SK-N-SH (cell line): ENCODE measurements at regions not wholly inside any gene's neighbourhood (a gene's known extent, or its start where the extent isn't known, plus 50 kb on each side); places are given as distances from the start of the nearest gene placed in this dataset.
A peak's percentile ranks its signal among the peaks of the same experiment; 100 is the strongest.

Source experiments
- CTCF ChIA-PET: fragments of 300-600, 350-600 bp; formaldehyde crosslinking; extraction: SDS; loops from one replicate; lab custom pipeline; 2021; lab: Yijun Ruan, JAX
- POLR2A ChIA-PET: fragments of 350-600 bp; sonication (Branson Sonifier 250); formaldehyde crosslinking; extraction: SDS; loops from one replicate; lab custom pipeline; 2020; ENCODE audit warnings: antibody characterized with exemption, inconsistent platforms; lab: Yijun Ruan, JAX
- DNase-seq: peaks from one replicate; pipeline ENCODE4 v3.0.0; 2012
- H2AFZ ChIP-seq: fragments of 200-600 bp; sonication (generic); 2 replicates; pipeline ENCODE4 v1.8.1; 2016; ENCODE audit warnings: antibody characterized with exemption, mild to moderate bottlenecking, low read depth
- H3F3A ChIP-seq: fragments of 200-600 bp; sonication (generic); replicated peaks from 2 replicates; pipeline ENCODE3; 2016; ENCODE audit warnings: antibody characterized with exemption, mild to moderate bottlenecking; ENCODE audit not compliant: insufficient read depth
- H3K27ac ChIP-seq, 2 experiments: fragments of 200-500 bp in 1 of 2; fragments of 200-600 bp in 1 of 2; sonication (Bioruptor generic) in 1 of 2; sonication (generic), shearing (Covaris generic) in 1 of 2; 2 replicates each; pipeline versions ENCODE4 v1.5.1 to v1.6.1; 2014 to 2016; ENCODE audit warnings: low read depth in 2 of 2, inconsistent platforms in 1 of 2, low read length in 1 of 2, mild to moderate bottlenecking in 1 of 2, mixed read lengths in 1 of 2
- H3K27me3 ChIP-seq: fragments of 200-600 bp; sonication (generic), shearing (Covaris generic); 2 replicates; pipeline ENCODE4 v1.6.1; 2016; ENCODE audit warnings: mixed run types; ENCODE audit not compliant: insufficient read depth
- H3K36me3 ChIP-seq, 2 experiments: fragments of 200-500 bp in 1 of 2; fragments of 200-600 bp in 1 of 2; sonication (Bioruptor generic) in 1 of 2; sonication (generic) in 1 of 2; replicated peaks in 1 of 2; 2 replicates each; pipeline versions ENCODE3 to v1.5.1; 2014 to 2016; ENCODE audit warnings: low read length in 1 of 2, mild to moderate bottlenecking in 1 of 2; ENCODE audit not compliant: insufficient read depth in 2 of 2, control insufficient read depth in 1 of 2
- H3K4me1 ChIP-seq, 2 experiments: fragments of 200-500 bp in 1 of 2; fragments of 200-600 bp in 1 of 2; sonication (Bioruptor generic) in 1 of 2; sonication (generic), shearing (Covaris generic) in 1 of 2; 2 replicates each; pipeline versions ENCODE4 v1.5.1 to v1.6.1; 2014 to 2016; ENCODE audit warnings: low read depth in 1 of 2, low read length in 1 of 2, mixed run types in 1 of 2; ENCODE audit not compliant: insufficient read depth in 2 of 2, control insufficient read depth in 1 of 2
- H3K4me2 ChIP-seq: fragments of 200-600 bp; sonication (generic), shearing (Covaris generic); 2 replicates; pipeline ENCODE4 v1.6.1; 2017; ENCODE audit warnings: mixed run types
- H3K4me3 ChIP-seq, 2 experiments: fragments of 200-500 bp in 1 of 2; fragments of 200-600 bp in 1 of 2; sonication (Bioruptor generic) in 1 of 2; sonication (generic), shearing (Covaris generic) in 1 of 2; 2 replicates each; pipeline versions ENCODE4 v1.5.1 to v1.8.1; 2014 to 2016; ENCODE audit warnings: low read depth in 2 of 2, inconsistent platforms in 1 of 2, low read length in 1 of 2, mild to moderate bottlenecking in 1 of 2, mixed read lengths in 1 of 2, moderate library complexity in 1 of 2
- H3K79me2 ChIP-seq: fragments of 200-600 bp; sonication (generic); 2 replicates; pipeline ENCODE4 v1.8.1; 2017; ENCODE audit warnings: mild to moderate bottlenecking; ENCODE audit not compliant: insufficient read depth
- H3K9ac ChIP-seq: fragments of 200-600 bp; sonication (generic); 2 replicates; pipeline ENCODE4 v1.6.1; 2017; ENCODE audit warnings: mixed run types
- H3K9me2 ChIP-seq: fragments of 200-600 bp; sonication (generic); 2 replicates; pipeline ENCODE4 v1.6.1; 2017; ENCODE audit warnings: mixed run types
- H3K9me3 ChIP-seq: fragments of 200-600 bp; sonication (generic); 2 replicates; pipeline ENCODE4 v1.6.1; 2017; ENCODE audit warnings: mixed run types, mild to moderate bottlenecking, moderate library complexity
- H4K20me1 ChIP-seq: fragments of 200-600 bp; sonication (generic); 2 replicates; pipeline ENCODE4 v1.6.1; 2017; ENCODE audit warnings: mild to moderate bottlenecking, mixed run types; ENCODE audit not compliant: insufficient read depth
- CHD2 ChIP-seq: fragments of 150-350 bp; IDR thresholded peaks from 2 replicates; pipeline ENCODE4 v1.6.1; 2018; ENCODE audit warnings: low read length; ENCODE audit not compliant: partially characterized antibody
- EP300 ChIP-seq, 2 experiments: IDR thresholded peaks; 2 replicates each; pipeline versions ENCODE4 v1.4.0 to v1.6.1; 2012; ENCODE audit warnings: borderline replicate concordance in 1 of 2, low read depth in 1 of 2, low read length in 1 of 2
- GABPA ChIP-seq: IDR thresholded peaks from 2 replicates; pipeline ENCODE4 v1.4.0; 2012; ENCODE audit warnings: low read depth, mild to moderate bottlenecking
- GATA2 ChIP-seq: sonication (generic); formaldehyde crosslinking; IDR thresholded peaks from 2 replicates; pipeline ENCODE4 v1.5.0; 2020; ENCODE audit warnings: mild to moderate bottlenecking, missing genetic modification reagents
- IRF3 ChIP-seq: fragments of 150-350 bp; IDR thresholded peaks from 2 replicates; pipeline ENCODE4 v1.6.1; 2016; ENCODE audit warnings: mild to moderate bottlenecking, low read depth, low read length
- JUND ChIP-seq: IDR thresholded peaks from 2 replicates; pipeline ENCODE4 v1.4.0; 2012
- MEF2A ChIP-seq: IDR thresholded peaks from 2 replicates; pipeline ENCODE4 v1.4.0; 2012; ENCODE audit warnings: low read depth, borderline replicate concordance
- NFIC ChIP-seq: IDR thresholded peaks from 2 replicates; pipeline ENCODE4 v1.4.0; 2012; ENCODE audit warnings: borderline replicate concordance
- NRF1 ChIP-seq: IDR thresholded peaks from 2 replicates; pipeline ENCODE4 v1.6.1; 2012; ENCODE audit warnings: low read depth, mild to moderate bottlenecking, low read length
- POLR2AphosphoS5 ChIP-seq: IDR thresholded peaks from 2 replicates; pipeline ENCODE4 v1.6.1; 2012; ENCODE audit warnings: low read depth, low read length
- RCOR1 ChIP-seq: fragments of 150-350 bp; IDR thresholded peaks from 2 replicates; pipeline ENCODE4 v1.6.1; 2017; ENCODE audit warnings: antibody characterized with exemption, low read length
- RXRA ChIP-seq: IDR thresholded peaks from 2 replicates; pipeline ENCODE4 v1.4.0; 2012; ENCODE audit warnings: low read depth, mild to moderate bottlenecking, borderline replicate concordance
- SIN3A ChIP-seq: IDR thresholded peaks from 2 replicates; pipeline ENCODE4 v1.6.1; 2012; ENCODE audit warnings: low read depth, mild to moderate bottlenecking, low read length, moderate library complexity, borderline replicate concordance
- TEAD4 ChIP-seq: IDR thresholded peaks from 2 replicates; pipeline ENCODE4 v1.4.0; 2012; ENCODE audit warnings: mild to moderate bottlenecking, borderline replicate concordance; ENCODE audit not compliant: insufficient read depth
- YY1 ChIP-seq: IDR thresholded peaks from 2 replicates; pipeline ENCODE4 v1.4.0; 2012; ENCODE audit warnings: low read depth, mild to moderate bottlenecking
- WGBS: methylation state at CpG from one replicate; pipeline ENCODE4 v1.1.6; 2017; ENCODE audit warnings: low lambda C conversion rate; 5-methylcytosine and 5-hydroxymethylcytosine counted together
- TF ChIP-seq, protein P1 (sequence below): IDR thresholded peaks from 2 replicates; pipeline ENCODE4 v1.4.0; 2012; ENCODE audit warnings: low read depth, borderline replicate concordance
- TF ChIP-seq, protein P2 (sequence below): IDR thresholded peaks from 2 replicates; pipeline ENCODE4; 2012
- TF ChIP-seq, protein P3 (sequence below): fragments of 200-600 bp; sonication (generic); IDR thresholded peaks from 2 replicates; pipeline ENCODE4 v1.6.1; 2017; ENCODE audit warnings: antibody characterized with exemption, mild to moderate bottlenecking, moderate library complexity
- TF ChIP-seq, protein P4 (sequence below): fragments of 150-350 bp; IDR thresholded peaks from 2 replicates; pipeline ENCODE4 v1.6.1; 2017; ENCODE audit warnings: antibody characterized with exemption, low read length, low read depth, borderline replicate concordance

DNA sequence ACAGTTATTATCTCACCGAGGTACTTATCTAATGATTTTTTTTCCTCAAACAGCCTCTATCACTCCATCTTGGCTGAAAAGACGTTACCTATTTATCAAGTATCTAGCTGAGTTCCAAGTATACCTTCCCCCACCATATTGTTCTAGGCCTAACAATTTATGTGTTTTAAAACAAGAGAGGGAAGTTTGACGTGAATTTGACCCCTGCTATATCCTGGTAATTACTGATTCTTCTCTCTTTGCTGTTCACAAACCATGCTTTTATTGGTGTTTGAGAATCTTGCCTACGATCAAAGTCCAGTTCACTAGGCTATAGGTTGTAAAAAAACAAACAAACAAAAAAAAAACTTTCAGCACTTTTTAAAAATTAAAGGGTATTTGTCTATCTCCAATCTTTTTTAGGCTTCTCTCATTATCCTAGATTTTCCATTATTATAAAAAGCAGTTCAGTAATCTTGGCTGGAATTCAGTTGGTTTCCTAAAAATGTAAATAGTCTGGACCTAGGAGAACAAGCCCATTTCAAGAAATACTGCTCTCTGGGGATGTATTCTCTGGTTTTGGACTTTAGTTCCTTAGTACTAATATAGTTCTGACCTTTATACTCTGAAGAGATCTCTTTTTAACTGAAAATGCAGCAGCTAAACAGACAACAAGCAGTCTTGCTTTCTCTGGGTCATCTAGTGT is 505.4 kb downstream of the CPS1 start:
- no peak for DNase-seq
- Histone ChIP-seq H3K4me2 (no peak overlapping the region), H2AFZ (no peak overlapping the region), H3K27me3 (no peaks in the 10 kb centered on the region), H4K20me1 (no peaks in the 10 kb centered on the region), H3F3A (no peaks in the 10 kb centered on the region), H3K9me3 (no peaks in the 10 kb centered on the region), H3K27ac (peak overlapping the region in 1 of 2 experiments; percentile 83; a peak in 1 of 4 replicates), H3K9me2 (no peaks in the 10 kb centered on the region), H3K36me3 (no peaks in the 10 kb centered on the region), H3K9ac (no peak overlapping the region), H3K4me3 (no peak overlapping the region), H3K4me1 (peaks cover 0 to 3% of the 10 kb centered on the region in 2 experiments; a peak in 1 of 4 replicates), H3K79me2 (no peaks in the 10 kb centered on the region)
- TF ChIP-seq MEF2A (no peak), POLR2AphosphoS5 (no peak), NRF1 (no peak), RCOR1 (no peak), TEAD4 (no peak), SIN3A (no peak)
- TF ChIP-seq, protein P1, sequence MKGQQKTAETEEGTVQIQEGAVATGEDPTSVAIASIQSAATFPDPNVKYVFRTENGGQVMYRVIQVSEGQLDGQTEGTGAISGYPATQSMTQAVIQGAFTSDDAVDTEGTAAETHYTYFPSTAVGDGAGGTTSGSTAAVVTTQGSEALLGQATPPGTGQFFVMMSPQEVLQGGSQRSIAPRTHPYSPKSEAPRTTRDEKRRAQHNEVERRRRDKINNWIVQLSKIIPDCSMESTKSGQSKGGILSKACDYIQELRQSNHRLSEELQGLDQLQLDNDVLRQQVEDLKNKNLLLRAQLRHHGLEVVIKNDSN, result no peak
- CTCF ChIA-PET, result interaction anchor here (1.0 kb wide), 1 partner anchor 32 kb away, joined by 4 read pairs; no protein-coding TSS in a partner anchor
- POLR2A ChIA-PET, result interaction anchor here (0.6 kb wide), 1 partner anchor 1011 kb away, joined by 5 read pairs; no protein-coding TSS in a partner anchor
- whole genome bisulfite sequencing, result 28% methylated on average over 4 of the region's 4 CpGs

- no peak overlapping the region for H3K9ac ChIP-seq
- peak overlapping the region in 1 of 2 experiments; percentile 83; a peak in 1 of 4 replicates for H3K27ac ChIP-seq
- WGBS, result 35% methylated on average over 5 of the region's 5 CpGs
- H3K27me3 ChIP-seq, result no peaks in the 10 kb centered on the region
- ChIA-PET POLR2A (interaction anchor here (0.6 kb wide), 1 partner anchor 1012 kb away, joined by 5 read pairs; no protein-coding TSS in a partner anchor), CTCF (interaction anchor here (1.0 kb wide), 1 partner anchor 31 kb away, joined by 4 read pairs; no protein-coding TSS in a partner anchor)
- no peak overlapping the region for H2AFZ ChIP-seq
- DNase-seq, result peak; percentile 23
- no peaks in the 10 kb centered on the region for H3K79me2 ChIP-seq
- H3K4me1 ChIP-seq, result peaks cover 0 to 3% of the 10 kb centered on the region in 2 experiments; a peak in 1 of 4 replicates
- no peaks in the 10 kb centered on the region for H3F3A ChIP-seq
- no peaks in the 10 kb centered on the region for H4K20me1 ChIP-seq
- no peaks in the 10 kb centered on the region for H3K9me2 ChIP-seq
- H3K9me3 ChIP-seq, result no peaks in the 10 kb centered on the region
- no peak overlapping the region for H3K4me3 ChIP-seq
- no peak overlapping the region for H3K4me2 ChIP-seq
- no peaks in the 10 kb centered on the region for H3K36me3 ChIP-seq
- TF ChIP-seq NFIC (no peak), RXRA (no peak), GATA2 (CRISPR knock-in tag) (peak; percentile 65), TEAD4 (no peak), RCOR1 (peak; percentile 17; the same call in 1 of the 2 replicates), YY1 (no peak), GABPA (no peak), CHD2 (no peak), EP300 (IDR thresholded peaks at IDR 0.05; ENCODE audit: borderline replicate concordance in 1 of 2, low read depth in 1 of 2, low read length in 1 of 2) (peak in 1 of 2 experiments; percentile 78; a peak in 1 of 4 replicates), IRF3 (no peak), JUND (no peak)
- TF ChIP-seq, protein P1, result no peak
- TF ChIP-seq, protein P2, sequence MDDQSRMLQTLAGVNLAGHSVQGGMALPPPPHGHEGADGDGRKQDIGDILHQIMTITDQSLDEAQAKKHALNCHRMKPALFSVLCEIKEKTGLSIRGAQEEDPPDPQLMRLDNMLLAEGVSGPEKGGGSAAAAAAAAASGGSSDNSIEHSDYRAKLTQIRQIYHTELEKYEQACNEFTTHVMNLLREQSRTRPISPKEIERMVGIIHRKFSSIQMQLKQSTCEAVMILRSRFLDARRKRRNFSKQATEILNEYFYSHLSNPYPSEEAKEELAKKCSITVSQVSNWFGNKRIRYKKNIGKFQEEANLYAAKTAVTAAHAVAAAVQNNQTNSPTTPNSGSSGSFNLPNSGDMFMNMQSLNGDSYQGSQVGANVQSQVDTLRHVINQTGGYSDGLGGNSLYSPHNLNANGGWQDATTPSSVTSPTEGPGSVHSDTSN, result no peak
- TF ChIP-seq, protein P3, sequence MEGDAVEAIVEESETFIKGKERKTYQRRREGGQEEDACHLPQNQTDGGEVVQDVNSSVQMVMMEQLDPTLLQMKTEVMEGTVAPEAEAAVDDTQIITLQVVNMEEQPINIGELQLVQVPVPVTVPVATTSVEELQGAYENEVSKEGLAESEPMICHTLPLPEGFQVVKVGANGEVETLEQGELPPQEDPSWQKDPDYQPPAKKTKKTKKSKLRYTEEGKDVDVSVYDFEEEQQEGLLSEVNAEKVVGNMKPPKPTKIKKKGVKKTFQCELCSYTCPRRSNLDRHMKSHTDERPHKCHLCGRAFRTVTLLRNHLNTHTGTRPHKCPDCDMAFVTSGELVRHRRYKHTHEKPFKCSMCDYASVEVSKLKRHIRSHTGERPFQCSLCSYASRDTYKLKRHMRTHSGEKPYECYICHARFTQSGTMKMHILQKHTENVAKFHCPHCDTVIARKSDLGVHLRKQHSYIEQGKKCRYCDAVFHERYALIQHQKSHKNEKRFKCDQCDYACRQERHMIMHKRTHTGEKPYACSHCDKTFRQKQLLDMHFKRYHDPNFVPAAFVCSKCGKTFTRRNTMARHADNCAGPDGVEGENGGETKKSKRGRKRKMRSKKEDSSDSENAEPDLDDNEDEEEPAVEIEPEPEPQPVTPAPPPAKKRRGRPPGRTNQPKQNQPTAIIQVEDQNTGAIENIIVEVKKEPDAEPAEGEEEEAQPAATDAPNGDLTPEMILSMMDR, result no peak
- TF ChIP-seq, protein P4, sequence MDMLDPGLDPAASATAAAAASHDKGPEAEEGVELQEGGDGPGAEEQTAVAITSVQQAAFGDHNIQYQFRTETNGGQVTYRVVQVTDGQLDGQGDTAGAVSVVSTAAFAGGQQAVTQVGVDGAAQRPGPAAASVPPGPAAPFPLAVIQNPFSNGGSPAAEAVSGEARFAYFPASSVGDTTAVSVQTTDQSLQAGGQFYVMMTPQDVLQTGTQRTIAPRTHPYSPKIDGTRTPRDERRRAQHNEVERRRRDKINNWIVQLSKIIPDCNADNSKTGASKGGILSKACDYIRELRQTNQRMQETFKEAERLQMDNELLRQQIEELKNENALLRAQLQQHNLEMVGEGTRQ, result no peak
Observed at GRCh38 chr2:211062297-211062612, 505.9 kb downstream of the CPS1 start.
